Activated CD4-positive, alpha-beta T cell treated with anti-CD3 and anti-CD28 coated beads for 24 hours (primary cell): ENCODE measurements at regions not wholly inside any gene's neighbourhood (a gene's known extent, or its start where the extent isn't known, plus 50 kb on each side); places are given as distances from the start of the nearest gene placed in this dataset.
"Not testable (repeated sequence)": the region's sequence is repeated elsewhere in the genome, so short reads cannot be mapped to it uniquely, and the experiment has no call there.

Source experiments
- DNase-seq, 2 donors: peaks; one replicate each; pipeline ENCODE4 v3.0.0-alpha.2; 2020; ENCODE audit warnings: low read depth in 2 of 2

- DNase-seq, result no peak
Observed at GRCh38 chr21:15311510-15311909, 246.7 kb upstream of the NRIP1 start.

GRCh38 chr21:15317034-15317433 is 252.2 kb upstream of the NRIP1 start:
- not testable (repeated sequence) for DNase-seq

- DNase-seq, result no peak
Observed at GRCh38 chr21:15319727-15320126, 254.9 kb upstream of the NRIP1 start.

DNA sequence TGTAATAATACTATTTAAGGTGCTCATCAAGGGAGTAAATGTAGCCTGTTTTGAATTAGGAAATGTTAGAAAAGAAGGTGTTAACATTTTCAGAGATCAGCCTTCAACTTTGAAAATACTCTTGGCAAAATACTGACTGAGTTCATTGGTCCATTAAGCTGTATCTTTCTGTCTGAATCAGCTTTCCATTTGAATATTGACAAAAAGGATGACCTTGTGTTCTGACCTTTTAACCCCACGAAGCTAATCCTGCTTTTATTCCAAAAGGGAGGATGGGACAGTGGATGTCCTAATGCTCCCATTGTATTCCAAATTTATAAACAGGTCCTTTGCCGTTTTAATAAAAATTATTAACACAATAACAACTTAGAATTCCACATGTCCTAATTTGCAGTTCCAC is 259.7 kb upstream of the NRIP1 start:
- DNase-seq, result no peak

- DNase-seq, result no peak
Observed at GRCh38 chr21:15326032-15326867, 261.4 kb upstream of the NRIP1 start.

GRCh38 chr21:15327637-15328265 is 263.0 kb upstream of the NRIP1 start:
- DNase-seq, result no peak

DNA sequence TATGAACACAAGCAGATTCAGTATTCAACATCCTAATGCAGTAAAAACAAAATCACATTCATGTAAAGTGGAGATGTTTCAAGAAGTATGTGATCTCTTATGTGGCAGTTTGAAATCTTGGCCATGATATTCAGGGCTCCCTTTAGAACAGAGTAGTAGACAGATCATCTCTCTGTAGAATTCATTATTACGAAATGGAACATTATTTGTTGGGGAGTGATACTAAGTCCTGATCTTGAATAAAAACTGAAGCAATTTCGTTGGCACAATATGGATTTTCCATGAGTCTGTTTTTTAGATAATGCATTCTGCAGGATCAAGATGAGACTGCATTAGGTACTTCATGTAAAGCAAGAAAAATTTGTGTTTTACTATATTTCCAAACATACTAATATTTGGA is 264.4 kb upstream of the NRIP1 start:
- DNase-seq, result no peak

GRCh38 chr21:15330872-15331271 is 266.1 kb upstream of the NRIP1 start:
- DNase-seq, result no peak

- DNase-seq, result no peak
Observed at GRCh38 chr21:15332572-15332971, 267.8 kb upstream of the NRIP1 start.

- DNase-seq, result no peak
Observed at GRCh38 chr21:15333136-15333710, 268.4 kb upstream of the NRIP1 start.

DNA sequence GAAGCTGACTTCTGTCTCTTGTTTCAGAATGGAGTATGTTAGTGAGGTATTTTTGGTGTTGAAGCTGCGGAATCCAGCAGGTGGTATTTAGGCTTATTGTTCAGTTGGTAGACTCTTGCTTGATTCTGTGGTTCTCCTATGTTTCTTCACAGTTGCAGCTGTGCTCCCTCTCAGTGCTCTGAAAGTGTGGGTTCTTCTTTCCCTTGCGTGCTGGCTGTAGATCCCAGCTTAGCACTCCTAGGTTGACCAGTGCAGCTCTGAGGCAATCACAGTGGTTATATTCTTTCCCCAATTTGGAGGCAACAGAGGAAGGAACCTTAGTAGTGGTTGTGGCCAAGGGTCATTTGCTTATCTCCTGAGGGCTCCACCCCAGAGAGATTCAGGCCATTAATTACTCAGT is 269.2 kb upstream of the NRIP1 start:
- DNase-seq, result no peak

DNA sequence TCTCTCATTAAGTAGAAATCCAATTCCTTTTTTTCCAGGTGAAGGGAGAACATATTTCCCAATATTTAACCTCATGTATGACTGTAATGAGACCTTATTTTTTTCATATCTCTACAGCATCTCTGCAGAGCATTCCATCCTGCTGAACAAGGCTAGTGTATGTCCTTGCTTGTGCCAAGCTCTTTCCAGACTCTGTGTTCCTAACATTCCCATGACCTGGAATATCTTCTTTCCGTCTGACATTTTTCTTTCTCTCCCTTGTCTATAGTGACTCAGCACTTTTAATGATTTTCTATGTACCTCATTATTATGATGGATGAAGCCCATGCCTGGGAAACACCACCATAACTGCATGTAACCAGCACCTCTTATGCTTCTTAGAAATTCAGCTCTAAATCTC is 278.3 kb upstream of the NRIP1 start:
- no peak for DNase-seq

DNA sequence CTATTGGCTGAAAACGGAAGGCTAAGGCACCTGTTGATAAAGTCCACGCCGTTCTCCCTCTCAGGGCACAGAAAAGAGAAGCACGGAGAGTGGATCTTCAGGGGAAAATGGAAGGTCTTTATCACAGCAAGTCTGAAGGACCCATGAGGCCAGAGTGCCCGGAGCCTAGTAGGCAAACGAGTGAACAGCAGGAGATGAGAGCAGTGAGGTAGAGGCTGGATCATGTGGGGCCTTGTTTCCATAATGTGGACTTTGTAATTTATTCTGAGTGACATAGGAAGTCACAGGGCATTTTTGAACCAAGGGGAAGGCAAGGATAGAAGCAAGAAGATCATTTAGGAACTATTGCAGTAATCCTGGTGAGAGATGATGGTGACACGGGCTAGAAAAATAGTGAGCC is 287.2 kb upstream of the NRIP1 start:
- DNase-seq, result no peak

GRCh38 chr21:15353546-15353945 is 288.7 kb upstream of the NRIP1 start:
- DNase-seq, result no peak

- DNase-seq, result no peak
Observed at GRCh38 chr21:15354516-15354915, 289.7 kb upstream of the NRIP1 start.

GRCh38 chr21:15355066-15355465 is 290.3 kb upstream of the NRIP1 start:
- DNase-seq, result no peak

DNA sequence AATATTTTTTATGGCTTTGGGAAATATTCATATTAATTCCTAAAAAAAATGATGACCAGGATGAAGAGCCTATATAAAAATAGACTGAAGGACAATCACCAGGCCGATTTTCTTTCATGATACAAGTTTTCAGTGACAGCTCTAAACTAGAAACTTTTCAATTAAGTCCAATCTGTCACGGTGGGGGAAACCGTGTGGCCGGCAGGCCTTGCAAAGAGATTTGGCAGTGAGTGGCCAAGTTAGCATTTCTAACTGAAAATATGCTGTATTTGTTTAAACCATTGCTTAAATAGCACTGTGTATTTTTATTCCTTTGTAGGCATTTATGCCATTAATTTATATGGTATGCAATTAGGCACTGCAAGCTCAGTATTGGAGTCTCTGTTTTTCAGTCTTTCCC is 294.5 kb upstream of the NRIP1 start:
- no peak for DNase-seq

GRCh38 chr21:15362458-15362857 is 297.7 kb upstream of the NRIP1 start:
- no peak for DNase-seq

GRCh38 chr21:15363921-15364320 is 299.1 kb upstream of the NRIP1 start:
- DNase-seq, result no peak

DNA sequence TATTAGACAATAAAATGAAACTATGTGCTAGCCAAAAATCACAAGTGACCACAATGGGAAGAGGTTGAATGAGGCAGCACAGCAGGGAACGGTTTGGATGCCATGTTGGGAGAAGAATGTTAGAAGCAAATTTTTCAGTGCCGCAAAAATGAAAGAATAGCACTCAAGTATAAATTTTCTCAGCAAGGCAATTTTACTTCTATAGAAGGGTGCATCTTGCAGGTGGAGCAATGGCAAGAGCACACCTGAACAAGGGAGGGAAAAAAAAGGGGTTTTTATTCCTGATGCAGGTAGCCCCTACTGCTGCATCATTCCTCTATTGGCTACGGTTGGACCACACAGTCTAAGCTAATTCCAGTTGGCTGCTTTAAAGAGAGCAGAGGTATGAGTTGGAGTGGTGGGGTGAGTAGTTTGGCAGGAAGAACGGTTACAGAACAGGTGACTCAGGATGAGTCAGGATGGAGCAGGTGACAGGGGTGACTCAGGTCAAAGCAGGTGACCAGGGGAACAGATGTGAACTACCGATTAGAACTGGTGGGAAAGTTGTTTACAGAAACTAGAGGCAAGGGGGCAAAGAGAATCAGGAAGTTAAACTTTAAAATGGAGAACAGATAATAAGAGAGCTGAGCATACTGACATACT is 301.1 kb upstream of the NRIP1 start:
- DNase-seq, result no peak

- DNase-seq, result no peak
Observed at GRCh38 chr21:15366555-15366954, 301.8 kb upstream of the NRIP1 start.

DNA sequence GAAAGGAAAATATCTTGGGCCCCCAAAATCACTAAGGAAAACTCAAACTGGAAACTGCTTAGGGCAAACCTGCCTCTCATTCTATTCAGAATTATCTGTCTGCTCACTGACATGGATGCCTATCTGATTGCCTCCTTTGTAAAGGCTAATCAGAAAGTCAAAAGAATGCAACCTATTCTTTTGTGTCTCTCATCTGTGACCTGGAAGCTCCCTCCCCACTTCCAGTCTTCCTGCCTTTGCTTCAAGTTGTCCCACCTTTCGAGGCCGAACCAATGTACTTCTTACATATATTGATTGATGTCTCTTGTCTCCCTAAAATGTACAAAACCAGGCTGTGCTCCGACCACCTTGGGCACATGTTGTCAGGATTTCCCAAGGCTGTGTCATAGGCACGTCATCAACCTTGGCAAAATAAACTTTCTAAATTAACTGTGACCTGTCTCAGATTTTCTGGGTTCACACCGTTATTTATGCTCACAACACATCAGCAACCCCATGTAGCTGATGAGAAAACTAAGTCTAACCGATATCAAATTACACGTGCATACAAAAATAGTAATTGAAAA is 302.3 kb upstream of the NRIP1 start:
- DNase-seq, result no peak
